HCEC 1CT (cell line): ENCODE measurements at regions not wholly inside any gene's neighbourhood (a gene's known extent, or its start where the extent isn't known, plus 50 kb on each side); places are given as distances from the start of the nearest gene placed in this dataset.

ENCODE experiments used
- DNase-seq: peaks from one replicate; pipeline ENCODE4 v3.0.0-alpha.2; 2017

GRCh38 chr12:42957561-42958290 is 368.2 kb upstream of the PRICKLE1 start:
- no peak for DNase-seq

- no peak for DNase-seq
Observed at GRCh38 chr12:42957136-42957535, 367.6 kb upstream of the PRICKLE1 start.

DNA sequence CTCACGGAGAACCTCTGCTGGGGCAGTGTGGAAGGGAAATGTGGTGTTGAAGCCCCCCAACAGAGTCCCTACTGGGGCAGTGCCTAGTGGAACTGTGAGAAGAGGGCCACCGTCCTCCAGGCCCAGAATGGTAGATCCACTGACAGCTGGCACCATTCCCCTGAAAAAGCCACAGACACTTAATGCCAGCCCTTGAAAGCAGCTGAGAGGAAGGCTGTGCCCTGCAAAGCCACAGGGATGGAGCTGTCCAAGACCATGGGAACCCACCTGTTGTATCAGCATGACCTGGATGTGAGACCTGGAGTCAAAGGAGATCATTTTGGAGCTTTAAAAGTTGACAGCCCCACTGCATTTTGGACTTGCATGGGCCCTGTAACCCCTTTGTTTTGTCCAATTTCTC is 363.5 kb upstream of the PRICKLE1 start:
- no peak for DNase-seq

- peak; percentile 17 for DNase-seq
Observed at GRCh38 chr12:42946871-42947381, 357.4 kb upstream of the PRICKLE1 start.

DNA sequence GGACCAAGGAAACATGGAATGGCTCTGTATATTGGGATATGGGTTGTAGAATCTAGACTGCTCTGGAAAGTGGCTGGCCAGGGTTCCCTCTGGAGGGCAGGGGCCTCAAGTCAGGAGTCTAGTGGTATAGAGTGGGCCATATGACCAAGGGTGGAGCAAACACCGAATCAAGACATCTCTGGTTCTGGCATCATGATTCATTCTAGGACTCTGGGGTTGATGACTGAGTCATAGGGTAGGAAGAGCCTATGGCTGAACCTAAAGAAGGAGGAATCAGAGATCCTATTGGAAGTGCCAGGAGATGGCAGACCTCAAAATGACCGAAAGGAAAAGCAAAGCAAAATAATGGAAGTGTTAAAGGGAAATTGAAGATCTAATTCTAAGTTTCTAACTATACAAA is 356.4 kb upstream of the PRICKLE1 start:
- no peak for DNase-seq

GRCh38 chr12:42944516-42944915 is 355.0 kb upstream of the PRICKLE1 start:
- no peak for DNase-seq

DNA sequence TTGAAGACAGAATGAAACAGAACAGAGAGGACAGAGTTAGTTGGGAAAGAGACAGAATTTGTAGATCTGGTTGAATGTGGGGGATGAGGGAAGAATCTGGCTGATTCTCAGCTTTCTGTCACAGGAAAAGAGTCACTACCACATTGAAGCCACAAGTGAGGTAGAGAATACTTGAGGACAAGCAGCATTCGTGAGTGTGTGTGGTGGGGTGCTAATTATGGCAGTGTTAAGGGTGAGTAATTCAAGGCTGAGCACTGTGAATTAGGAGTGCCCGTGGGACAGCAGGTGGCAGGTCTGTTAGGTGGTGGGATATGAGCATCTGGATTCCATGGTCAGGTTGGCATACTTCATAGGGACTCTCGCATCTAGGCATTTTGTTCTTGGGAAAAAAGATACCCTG is 347.4 kb upstream of the PRICKLE1 start:
- DNase-seq: peak; percentile 2

DNA sequence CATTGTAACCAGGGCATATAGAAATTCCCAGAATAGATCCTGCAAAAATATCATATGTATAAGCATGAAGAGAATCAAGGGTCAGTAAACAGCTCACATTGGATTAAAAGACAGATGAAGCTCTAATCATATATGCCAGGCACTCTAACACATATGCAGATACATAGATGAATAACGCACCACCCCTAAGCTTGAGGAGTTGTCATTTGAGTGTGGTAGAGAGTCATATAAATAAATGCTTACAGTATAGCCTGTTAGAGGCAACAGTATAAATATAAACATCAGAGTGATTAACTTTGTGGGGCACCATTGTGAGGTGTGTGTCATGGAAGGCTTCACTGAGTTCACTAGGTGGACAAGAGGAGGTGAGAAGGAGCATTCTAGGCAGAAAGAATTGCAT is 346.7 kb upstream of the PRICKLE1 start:
- DNase-seq: peak; percentile 6

- peak; percentile 76 for DNase-seq
Observed at GRCh38 chr12:42935756-42936155, 346.2 kb upstream of the PRICKLE1 start.

GRCh38 chr12:42935090-42935489 is 345.5 kb upstream of the PRICKLE1 start:
- no peak for DNase-seq

DNA sequence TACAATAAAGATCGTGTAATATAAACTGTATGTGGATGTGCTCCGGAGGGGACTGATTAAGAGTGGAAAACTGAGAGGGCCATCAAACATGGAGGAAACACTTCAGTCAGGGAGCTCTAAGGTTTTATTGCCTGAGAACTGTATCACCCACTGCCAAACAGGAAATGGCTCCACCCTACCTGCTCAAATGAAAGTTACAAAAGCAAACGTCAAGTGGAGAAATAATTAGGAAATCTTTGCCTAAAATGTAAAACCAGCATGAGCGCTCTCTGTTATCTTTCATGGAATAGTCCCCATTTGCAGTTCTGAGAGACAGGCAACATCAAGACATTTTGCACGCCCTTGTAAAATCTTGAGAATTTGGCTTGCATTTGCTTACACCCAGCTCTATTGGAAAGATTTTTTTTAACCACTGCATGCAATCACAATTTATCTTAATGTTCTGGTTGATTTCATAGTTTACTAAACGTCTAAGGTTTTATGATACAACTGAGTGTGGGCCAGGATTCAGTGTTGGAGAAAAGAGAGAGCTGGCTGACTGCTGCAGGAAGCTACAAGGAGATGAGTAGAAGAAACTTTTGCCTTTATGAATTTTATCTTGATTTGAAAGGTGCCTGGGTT is 344.0 kb upstream of the PRICKLE1 start:
- DNase-seq: no peak

- no peak for DNase-seq
Observed at GRCh38 chr12:42932936-42933335, 343.4 kb upstream of the PRICKLE1 start.

GRCh38 chr12:42926232-42926631 is 336.7 kb upstream of the PRICKLE1 start:
- no peak for DNase-seq

DNA sequence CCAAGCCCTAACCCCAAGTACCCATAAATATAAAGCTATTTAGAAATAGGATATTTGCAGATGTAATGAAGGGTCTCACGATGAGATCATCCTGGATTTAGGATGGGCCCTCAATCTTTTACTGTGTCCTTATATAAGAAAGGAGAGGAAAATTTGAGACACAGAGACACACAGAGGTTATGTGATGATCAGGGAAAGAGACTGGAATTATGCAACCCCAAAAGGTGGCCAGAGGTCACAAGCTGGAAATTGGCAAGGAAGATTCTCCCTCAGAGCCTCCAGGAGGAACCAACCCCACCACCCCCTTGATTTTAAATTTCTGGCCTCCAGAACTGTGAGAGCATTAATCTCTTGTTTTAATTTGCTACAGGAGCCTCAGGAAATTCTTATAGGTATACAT is 334.9 kb upstream of the PRICKLE1 start:
- no peak for DNase-seq

DNA sequence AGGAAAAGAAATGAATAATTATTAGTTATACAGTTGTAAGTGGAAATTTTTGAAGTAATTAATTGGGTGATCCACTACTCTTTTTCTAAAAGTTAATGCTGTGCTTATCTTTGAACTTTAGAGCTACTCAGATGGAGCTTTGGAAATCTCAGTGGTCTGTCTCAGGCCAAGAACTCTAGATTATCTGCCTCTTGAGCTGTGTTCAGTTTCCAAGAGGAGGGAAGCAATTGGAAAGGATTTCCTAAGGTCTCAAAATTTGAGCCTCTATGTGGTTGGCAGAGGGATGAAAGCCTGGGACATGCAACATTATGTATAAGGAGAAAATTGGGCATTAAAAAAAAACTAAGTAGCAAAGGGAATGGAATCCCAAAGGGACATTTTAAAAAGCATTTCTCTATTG is 334.0 kb upstream of the PRICKLE1 start:
- DNase-seq: no peak

DNA sequence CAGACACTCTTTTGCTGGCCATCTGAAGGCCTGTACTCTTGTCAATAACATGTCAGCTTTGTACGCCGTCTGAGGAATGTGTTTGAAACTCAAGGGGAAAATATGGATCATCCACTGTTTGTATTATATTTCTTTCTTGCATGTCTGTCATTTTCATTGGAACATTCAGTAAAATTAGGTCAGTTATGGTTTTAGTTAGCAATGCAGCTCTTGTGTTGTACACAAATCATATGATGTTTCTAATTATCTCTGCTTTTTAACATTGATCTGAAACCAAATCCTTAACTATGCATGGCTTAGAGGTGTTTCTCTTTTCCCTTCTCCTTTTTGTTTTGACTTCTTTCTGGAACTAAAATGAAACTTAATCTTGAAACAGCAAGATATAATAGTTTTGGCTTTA is 333.6 kb upstream of the PRICKLE1 start:
- DNase-seq: no peak

DNA sequence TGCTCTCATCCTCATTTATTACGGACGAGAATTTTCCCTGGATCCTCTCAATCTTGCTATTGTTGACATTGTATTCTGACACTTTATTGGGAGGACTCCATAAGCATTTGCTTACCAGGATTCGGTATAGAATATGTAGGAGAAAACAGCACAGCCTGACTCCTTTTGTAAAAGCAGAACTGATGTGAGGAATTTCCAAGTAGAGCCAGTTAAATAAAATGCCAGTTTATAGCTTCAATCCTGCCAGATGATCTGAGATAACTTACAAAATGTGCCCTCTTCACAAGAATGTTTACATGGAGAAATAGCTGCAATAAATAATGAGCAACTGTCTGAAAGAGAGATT is 332.9 kb upstream of the PRICKLE1 start:
- no peak for DNase-seq

GRCh38 chr12:42921741-42922504 is 332.4 kb upstream of the PRICKLE1 start:
- no peak for DNase-seq

- no peak for DNase-seq
Observed at GRCh38 chr12:42919691-42920090, 330.1 kb upstream of the PRICKLE1 start.

DNA sequence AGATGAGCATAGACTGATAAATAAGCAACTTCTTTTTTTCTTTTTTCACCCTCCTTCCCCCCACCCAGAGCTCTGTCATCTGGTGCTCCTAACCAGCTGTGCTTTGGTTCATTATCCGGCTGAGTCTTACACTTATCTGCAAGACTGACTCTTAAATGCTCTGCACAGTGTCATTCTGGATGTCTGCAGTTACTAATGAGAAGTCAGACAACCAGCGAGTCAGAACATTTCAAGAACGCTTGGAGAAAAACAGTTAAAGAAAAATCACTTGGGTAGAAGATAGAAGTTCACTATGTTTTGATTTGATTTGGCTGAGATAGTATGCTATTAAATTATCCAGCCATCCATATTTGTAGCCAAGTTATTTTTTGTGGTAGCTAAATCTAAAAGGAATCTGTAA is 328.9 kb upstream of the PRICKLE1 start:
- DNase-seq: no peak

- no peak for DNase-seq
Observed at GRCh38 chr12:42916143-42916542, 326.6 kb upstream of the PRICKLE1 start.

DNA sequence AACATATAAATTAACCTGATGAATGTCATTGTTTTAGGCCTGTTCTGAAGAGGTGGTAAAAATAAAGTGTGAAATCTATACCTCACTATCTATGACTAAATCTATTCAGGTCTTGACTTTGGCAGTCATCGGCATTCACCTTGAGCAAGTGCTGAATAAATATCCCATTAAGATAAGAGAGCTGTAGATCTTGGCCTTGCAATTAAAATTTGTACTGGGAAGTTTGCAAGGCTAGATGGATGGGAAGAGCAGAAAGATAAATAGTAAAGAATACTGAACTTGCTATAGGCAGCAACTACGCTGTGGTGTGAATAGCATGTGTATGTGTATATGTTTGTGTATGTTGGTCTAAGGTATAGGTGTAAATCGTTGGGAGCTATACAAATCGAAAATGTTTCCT is 325.9 kb upstream of the PRICKLE1 start:
- no peak for DNase-seq

GRCh38 chr12:42912367-42912766 is 322.8 kb upstream of the PRICKLE1 start:
- no peak for DNase-seq

GRCh38 chr12:42910656-42911055 is 321.1 kb upstream of the PRICKLE1 start:
- DNase-seq: no peak
